HG03064 (cell line): ENCODE measurements at regions not wholly inside any gene's neighbourhood (a gene's known extent, or its start where the extent isn't known, plus 50 kb on each side); places are given as distances from the start of the nearest gene placed in this dataset.
"Not testable (repeated sequence)": the region's sequence is repeated elsewhere in the genome, so short reads cannot be mapped to it uniquely, and the experiment has no call there.

Source experiments
- ATAC-seq: cut with Tn5 transposase; IDR thresholded peaks from one replicate; pipeline ENCODE4 v1.9.1; 2021; ENCODE audit warnings: low read depth; ENCODE audit not compliant: unreplicated experiment

- no peak for ATAC-seq
Measured at GRCh38 chr3:182124187-182124586, 412.5 kb downstream of the SOX2 start.

GRCh38 chr3:182124716-182125115, 413.0 kb downstream of the SOX2 start:
- no peak for ATAC-seq

GRCh38 chr3:182129740-182130139, 418.0 kb downstream of the SOX2 start:
- ATAC-seq, result no peak

- ATAC-seq, result no peak
Measured at GRCh38 chr3:182133752-182134151, 422.0 kb downstream of the SOX2 start.

- ATAC-seq, result no peak
Measured at GRCh38 chr3:182135056-182135455, 423.3 kb downstream of the SOX2 start.

GRCh38 chr3:182136008-182136910, 424.5 kb downstream of the SOX2 start:
- no peak for ATAC-seq

GRCh38 chr3:182138393-182138792, 426.7 kb downstream of the SOX2 start:
- ATAC-seq, result no peak

GRCh38 chr3:182139627-182140357, 428.1 kb downstream of the SOX2 start:
- ATAC-seq, result no peak

GRCh38 chr3:182142928-182143327, 431.2 kb downstream of the SOX2 start:
- no peak for ATAC-seq

- no peak for ATAC-seq
Measured at GRCh38 chr3:182143903-182144302, 432.2 kb downstream of the SOX2 start.

GRCh38 chr3:182148360-182148759, 436.6 kb downstream of the SOX2 start:
- no peak for ATAC-seq

GRCh38 chr3:182149594-182149993, 437.9 kb downstream of the SOX2 start:
- ATAC-seq, result no peak

GRCh38 chr3:182156326-182156725, 444.6 kb downstream of the SOX2 start:
- ATAC-seq, result not testable (repeated sequence)

- ATAC-seq, result no peak
Measured at GRCh38 chr3:182165234-182165633, 453.5 kb downstream of the SOX2 start.

GRCh38 chr3:182172534-182172933, 460.8 kb downstream of the SOX2 start:
- no peak for ATAC-seq

GRCh38 chr3:182178488-182179200, 466.9 kb downstream of the SOX2 start:
- ATAC-seq, result no peak

GRCh38 chr3:182179631-182180030, 467.9 kb downstream of the SOX2 start:
- no peak for ATAC-seq

GRCh38 chr3:182180654-182181385, 469.1 kb downstream of the SOX2 start:
- no peak for ATAC-seq

- ATAC-seq, result peak; percentile 73
Measured at GRCh38 chr3:182182531-182182968, 470.8 kb downstream of the SOX2 start.

GRCh38 chr3:182183716-182184430, 472.1 kb downstream of the SOX2 start:
- no peak for ATAC-seq
